MM.1S (cell line): ENCODE measurements at regions not wholly inside any gene's neighbourhood (a gene's known extent, or its start where the extent isn't known, plus 50 kb on each side); places are given as distances from the start of the nearest gene placed in this dataset.

Experiments used
- DNase-seq: peaks from one replicate; pipeline ENCODE4 v3.0.0-alpha.2; 2015
- H2AFZ ChIP-seq: fragments of 300-600 bp; sonication (generic); 2 replicates; pipeline ENCODE4 v1.6.0; 2016; ENCODE audit warnings: antibody characterized with exemption, low read length
- H3F3A ChIP-seq: fragments of 300-600 bp; sonication (generic); 2 replicates; pipeline ENCODE4 v1.6.1; 2016; ENCODE audit warnings: mild to moderate bottlenecking, antibody characterized with exemption, low read length, moderate library complexity, mixed read lengths; ENCODE audit not compliant: insufficient read depth
- H3K27ac ChIP-seq: fragments of 300-600 bp; sonication (generic); 2 replicates; pipeline ENCODE4 v1.5.1; 2016; ENCODE audit warnings: mild to moderate bottlenecking, low read length
- H3K27me3 ChIP-seq: fragments of 300-600 bp; sonication (generic); replicated peaks from 2 replicates; pipeline ENCODE4 v1.6.0; 2016; ENCODE audit warnings: low read length; ENCODE audit not compliant: insufficient read depth
- H3K36me3 ChIP-seq: fragments of 300-600 bp; sonication (generic); replicated peaks from 2 replicates; pipeline ENCODE4 v1.6.1; 2016; ENCODE audit warnings: mild to moderate bottlenecking, low read length, mixed read lengths; ENCODE audit not compliant: insufficient read depth
- H3K4me1 ChIP-seq: fragments of 300-600 bp; sonication (generic); 2 replicates; pipeline ENCODE4 v1.6.1; 2016; ENCODE audit warnings: low read length, mixed read lengths
- H3K4me2 ChIP-seq: fragments of 300-600 bp; sonication (generic); 2 replicates; pipeline ENCODE4 v1.6.0; 2016; ENCODE audit warnings: low read depth, low read length
- H3K4me3 ChIP-seq: fragments of 300-600 bp; sonication (generic); 2 replicates; pipeline ENCODE4 v1.5.1; 2016; ENCODE audit warnings: low read length, mixed read lengths
- H3K79me2 ChIP-seq: fragments of 300-600 bp; sonication (generic); 2 replicates; pipeline ENCODE4 v1.6.1; 2016; ENCODE audit warnings: mixed run types, low read length, mixed read lengths
- H3K9ac ChIP-seq: fragments of 300-600 bp; sonication (generic); 2 replicates; pipeline ENCODE4 v1.6.1; 2016; ENCODE audit warnings: low read length, mixed read lengths
- H3K9me2 ChIP-seq: fragments of 300-600 bp; sonication (generic); replicated peaks from 2 replicates; pipeline ENCODE4 v1.6.1; 2016; ENCODE audit warnings: mild to moderate bottlenecking, low read length, mixed read lengths; ENCODE audit not compliant: insufficient read depth
- H3K9me3 ChIP-seq: fragments of 300-600 bp; sonication (generic); replicated peaks from 2 replicates; pipeline ENCODE4 v1.6.1; 2016; ENCODE audit warnings: mild to moderate bottlenecking, low read length, mixed read lengths; ENCODE audit not compliant: insufficient read depth
- H4K20me1 ChIP-seq: fragments of 300-600 bp; sonication (generic); 2 replicates; pipeline ENCODE4 v1.6.1; 2016; ENCODE audit warnings: mild to moderate bottlenecking, low read length, moderate library complexity, mixed read lengths; ENCODE audit not compliant: insufficient read depth
- EZH2 ChIP-seq: fragments of 300-600 bp; sonication (generic); optimal IDR thresholded peaks from 2 replicates; pipeline ENCODE3; 2017; ENCODE audit warnings: low read depth, mild to moderate bottlenecking, antibody characterized with exemption, low read length, mixed read lengths
- EZH2phosphoT487 ChIP-seq: fragments of 300-600 bp; sonication (generic); IDR thresholded peaks from 2 replicates; pipeline ENCODE4 v1.6.1; 2018; ENCODE audit warnings: antibody characterized with exemption, low read length
- TF ChIP-seq, protein P1 (sequence below): fragments of 300-600 bp; sonication (generic); IDR thresholded peaks from 2 replicates; pipeline ENCODE4 v1.5.1; 2016; ENCODE audit warnings: antibody characterized with exemption, low read length, mixed read lengths

DNA sequence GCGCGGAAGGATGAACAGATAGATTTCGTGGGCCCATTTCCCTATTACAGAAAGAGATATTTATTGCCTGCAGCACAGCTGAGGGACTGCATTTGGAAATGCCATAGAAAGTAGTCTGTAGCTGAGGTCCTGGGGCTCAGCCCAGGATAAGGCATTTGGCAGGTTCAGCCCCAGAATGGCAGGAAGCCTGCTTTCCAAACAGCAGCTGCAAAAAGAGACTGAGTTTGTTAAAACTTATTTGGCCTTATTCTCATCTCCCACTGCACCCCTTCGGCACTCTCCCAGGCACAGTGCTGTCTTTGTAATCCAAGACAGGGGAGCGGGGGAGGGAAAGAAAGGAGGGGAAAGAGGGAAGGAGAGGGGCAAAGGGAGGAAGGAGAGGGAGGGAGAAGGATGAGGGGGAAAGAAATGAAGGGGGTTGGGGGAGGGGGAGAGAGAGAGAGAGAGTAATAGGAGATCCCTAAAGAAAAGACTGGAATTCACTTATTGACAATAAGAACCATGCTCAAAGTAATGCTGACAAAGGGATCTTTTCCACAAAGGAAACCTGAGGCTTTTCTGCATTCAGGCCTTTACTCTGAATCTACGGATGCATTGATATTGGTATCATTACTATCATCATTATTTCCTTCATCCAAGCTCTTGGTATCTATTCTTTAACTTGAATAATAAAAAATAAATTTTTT lies 94.0 kb upstream of the LRRN1 start:
- Histone ChIP-seq H3K79me2 (no peaks in the 10 kb centered on the region), H3K9ac (no peak overlapping the region), H3K9me3 (no peaks in the 10 kb centered on the region), H4K20me1 (no peaks in the 10 kb centered on the region), H3K4me1 (no peaks in the 10 kb centered on the region), H2AFZ (no peak overlapping the region), H3K27me3 (no peaks in the 10 kb centered on the region), H3K36me3 (no peaks in the 10 kb centered on the region), H3K4me3 (no peak overlapping the region), H3K4me2 (no peak overlapping the region), H3K27ac (no peak overlapping the region), H3K9me2 (no peaks in the 10 kb centered on the region), H3F3A (no peaks in the 10 kb centered on the region)
- TF ChIP-seq, protein P1, sequence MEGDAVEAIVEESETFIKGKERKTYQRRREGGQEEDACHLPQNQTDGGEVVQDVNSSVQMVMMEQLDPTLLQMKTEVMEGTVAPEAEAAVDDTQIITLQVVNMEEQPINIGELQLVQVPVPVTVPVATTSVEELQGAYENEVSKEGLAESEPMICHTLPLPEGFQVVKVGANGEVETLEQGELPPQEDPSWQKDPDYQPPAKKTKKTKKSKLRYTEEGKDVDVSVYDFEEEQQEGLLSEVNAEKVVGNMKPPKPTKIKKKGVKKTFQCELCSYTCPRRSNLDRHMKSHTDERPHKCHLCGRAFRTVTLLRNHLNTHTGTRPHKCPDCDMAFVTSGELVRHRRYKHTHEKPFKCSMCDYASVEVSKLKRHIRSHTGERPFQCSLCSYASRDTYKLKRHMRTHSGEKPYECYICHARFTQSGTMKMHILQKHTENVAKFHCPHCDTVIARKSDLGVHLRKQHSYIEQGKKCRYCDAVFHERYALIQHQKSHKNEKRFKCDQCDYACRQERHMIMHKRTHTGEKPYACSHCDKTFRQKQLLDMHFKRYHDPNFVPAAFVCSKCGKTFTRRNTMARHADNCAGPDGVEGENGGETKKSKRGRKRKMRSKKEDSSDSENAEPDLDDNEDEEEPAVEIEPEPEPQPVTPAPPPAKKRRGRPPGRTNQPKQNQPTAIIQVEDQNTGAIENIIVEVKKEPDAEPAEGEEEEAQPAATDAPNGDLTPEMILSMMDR: no peak
- no peak for TF ChIP-seq EZH2
- TF ChIP-seq EZH2phosphoT487: no peak
- no peak for DNase-seq

DNA sequence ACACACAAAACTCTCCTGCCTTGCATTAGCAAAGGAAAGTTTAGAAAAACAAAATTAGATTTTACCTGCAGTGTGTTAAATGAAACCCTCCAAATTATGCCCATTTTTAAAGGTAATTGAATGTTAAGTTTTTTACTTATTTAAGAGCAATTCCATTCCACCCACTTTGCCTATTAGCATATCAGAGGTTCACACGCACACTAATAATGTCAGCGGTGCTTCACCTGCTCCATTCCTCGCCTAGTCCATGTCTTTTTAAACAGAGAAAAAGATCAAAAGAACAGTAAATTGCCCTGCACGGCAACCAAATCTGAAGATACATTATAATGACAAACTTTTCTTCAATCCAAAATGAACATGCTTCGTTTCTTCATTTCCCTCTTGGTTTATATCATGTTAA lies 97.3 kb upstream of the LRRN1 start:
- Histone ChIP-seq H4K20me1 (no peaks in the 10 kb centered on the region), H3K27ac (no peak overlapping the region), H3K36me3 (no peaks in the 10 kb centered on the region), H3K79me2 (no peaks in the 10 kb centered on the region), H3K4me3 (no peak overlapping the region), H3K9ac (no peak overlapping the region), H3K27me3 (no peaks in the 10 kb centered on the region), H3F3A (no peaks in the 10 kb centered on the region), H2AFZ (no peak overlapping the region), H3K9me3 (no peaks in the 10 kb centered on the region), H3K9me2 (no peaks in the 10 kb centered on the region), H3K4me1 (peaks cover 6% of the 10 kb centered on the region), H3K4me2 (no peak overlapping the region)
- no peak for DNase-seq
- TF ChIP-seq EZH2phosphoT487: no peak
- TF ChIP-seq, protein P1: no peak
- no peak for TF ChIP-seq EZH2

DNA sequence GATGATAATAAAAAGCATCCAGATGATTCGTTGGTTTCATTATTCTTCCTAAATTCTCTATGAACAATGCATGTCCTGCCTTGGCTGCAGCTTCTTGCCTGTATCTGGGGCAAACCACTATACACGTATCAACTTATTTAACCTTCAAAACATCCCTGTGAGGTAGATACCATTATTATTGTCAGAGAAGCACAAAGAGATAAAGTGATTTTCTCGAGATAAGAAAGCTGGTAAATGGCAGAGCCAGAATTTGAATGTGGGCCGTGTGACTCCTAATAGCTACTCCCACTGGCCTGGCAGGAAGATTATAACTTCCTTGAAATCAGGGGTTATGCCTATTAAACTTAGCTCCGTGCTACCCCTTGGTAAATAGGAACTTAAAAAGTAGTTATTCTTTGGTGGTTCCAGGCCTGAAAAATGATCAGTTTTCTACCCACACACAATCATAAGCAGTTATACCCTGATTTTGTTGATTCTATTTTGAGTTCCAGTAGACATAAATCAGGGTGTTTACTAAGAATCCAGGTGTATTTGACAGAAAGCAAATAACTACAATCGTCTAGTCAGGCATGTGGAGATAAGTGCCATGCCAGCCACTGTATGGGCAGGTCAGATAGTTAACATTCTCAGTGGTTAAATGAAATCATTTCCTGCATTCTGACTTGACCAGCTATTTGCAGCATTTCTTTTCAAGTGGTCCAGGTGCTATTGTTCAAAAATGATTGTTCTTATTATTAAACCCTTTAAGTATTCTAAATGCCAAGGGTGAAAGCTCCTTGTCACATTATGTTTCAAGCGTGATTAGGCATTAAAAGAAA lies 99.2 kb upstream of the LRRN1 start:
- Histone ChIP-seq H3K27ac (no peak overlapping the region), H3F3A (no peaks in the 10 kb centered on the region), H3K4me2 (no peak overlapping the region), H3K27me3 (no peaks in the 10 kb centered on the region), H3K36me3 (no peaks in the 10 kb centered on the region), H3K79me2 (no peaks in the 10 kb centered on the region), H3K9ac (no peak overlapping the region), H3K4me3 (no peak overlapping the region), H3K9me2 (no peaks in the 10 kb centered on the region), H2AFZ (no peak overlapping the region), H3K4me1 (peaks cover 6% of the 10 kb centered on the region), H4K20me1 (no peaks in the 10 kb centered on the region), H3K9me3 (no peaks in the 10 kb centered on the region)
- peak; percentile 79 for DNase-seq
- TF ChIP-seq, protein P1: no peak
- TF ChIP-seq EZH2: no peak
- TF ChIP-seq EZH2phosphoT487: no peak
